IMR-90 (cell line): ENCODE measurements at regions not wholly inside any gene's neighbourhood (a gene's known extent, or its start where the extent isn't known, plus 50 kb on each side); places are given as distances from the start of the nearest gene placed in this dataset.

ENCODE experiments used
- BHLHE40 ChIP-seq: fragments of 150-350 bp; IDR thresholded peaks from 2 replicates; pipeline ENCODE4 v1.6.1; 2016; ENCODE audit warnings: mild to moderate bottlenecking, low read depth, low read length
- CEBPB ChIP-seq: IDR thresholded peaks from 2 replicates; pipeline ENCODE4 v1.6.1; 2012; ENCODE audit warnings: low read depth, low read length, improper control_type of control experiment
- CTCF ChIP-seq: conservative IDR thresholded peaks from 2 replicates; pipeline ENCODE4 v1.5.1; 2012; ENCODE audit warnings: mild to moderate bottlenecking, low read depth, low read length, improper control_type of control experiment
- FOS ChIP-seq: fragments of 150-350 bp; IDR thresholded peaks from 2 replicates; pipeline ENCODE4 v1.6.1; 2016; ENCODE audit warnings: low read depth, low read length
- MAFK ChIP-seq: IDR thresholded peaks from 2 replicates; pipeline ENCODE4 v1.6.1; 2012; ENCODE audit warnings: low read depth, low read length, improper control_type of control experiment
- MXI1 ChIP-seq: IDR thresholded peaks from 2 replicates; pipeline ENCODE4 v1.6.1; 2012; ENCODE audit warnings: low read depth, mild to moderate bottlenecking, low read length, moderate library complexity, borderline replicate concordance
- NFE2L2 ChIP-seq: fragments of 150-350 bp; IDR thresholded peaks from 2 replicates; pipeline ENCODE4 v1.6.1; 2016; ENCODE audit warnings: low read depth, mild to moderate bottlenecking, low read length
- POLR2A ChIP-seq: IDR thresholded peaks from 2 replicates; pipeline ENCODE4 v1.6.1; 2012; ENCODE audit warnings: mild to moderate bottlenecking, low read depth, low read length
- RAD21 ChIP-seq: IDR thresholded peaks from 2 replicates; pipeline ENCODE4 v1.6.1; 2012; ENCODE audit warnings: low read length, improper control_type of control experiment
- RCOR1 ChIP-seq: IDR thresholded peaks from 2 replicates; pipeline ENCODE4 v1.6.1; 2012; ENCODE audit warnings: mild to moderate bottlenecking, low read length, improper control_type of control experiment; ENCODE audit not compliant: insufficient replicate concordance
- SMC3 ChIP-seq: fragments of 150-350 bp; IDR thresholded peaks from 2 replicates; pipeline ENCODE4 v1.6.1; 2016; ENCODE audit warnings: low read depth, mild to moderate bottlenecking, antibody characterized with exemption, low read length, moderate library complexity
- USF2 ChIP-seq: fragments of 150-350 bp; IDR thresholded peaks from 2 replicates; pipeline ENCODE4 v1.6.1; 2017; ENCODE audit warnings: mild to moderate bottlenecking, antibody characterized with exemption, low read length, low read depth

- TF ChIP-seq CTCF (no peak), CEBPB (no peak), USF2 (no peak), POLR2A (no peak), RAD21 (no peak), FOS (no peak), RCOR1 (no peak), MXI1 (no peak), SMC3 (no peak), BHLHE40 (no peak), NFE2L2 (no peak), MAFK (no peak)
These were observed 69.1 kb downstream of the PTGS2 start for GRCh38 chr1:186611156-186611555.
